Esophagus muscularis mucosa (tissue), 4 donors: ENCODE measurements at regions not wholly inside any gene's neighbourhood (a gene's known extent, or its start where the extent isn't known, plus 50 kb on each side); places are given as distances from the start of the nearest gene placed in this dataset.

Source experiments
- DNase-seq: peaks from one replicate; pipeline ENCODE4 v3.0.0-alpha.2; 2017; ENCODE audit errors: extremely low spot score
- H3K27ac ChIP-seq, 4 donors: fragments of 200-600 bp; sonication (generic); replicated peaks in 1 of 4; 1 replicate in 3 of 4; 2 replicates in 1 of 4; pipeline ENCODE4 v1.5.1; 2016 to 2019; ENCODE audit warnings: mild to moderate bottlenecking in 1 of 4
- H3K27me3 ChIP-seq, 4 donors: fragments of 200-600 bp; sonication (generic); one replicate each; pipeline versions ENCODE4 v1.5.1 to v1.6.0; 2016 to 2019
- H3K36me3 ChIP-seq, 4 donors: fragments of 200-600 bp; sonication (generic); one replicate each; pipeline ENCODE4 v1.5.1; 2016 to 2019
- H3K4me1 ChIP-seq, 4 donors: fragments of 200-600 bp; sonication (generic); one replicate each; pipeline ENCODE4 v1.5.1; 2016 to 2019
- H3K4me3 ChIP-seq, 4 donors: fragments of 200-600 bp; sonication (generic); 1 replicate in 2 of 4; 2 replicates in 2 of 4; pipeline ENCODE4 v1.5.1; 2016 to 2019; ENCODE audit warnings: mild to moderate bottlenecking in 4 of 4, moderate library complexity in 1 of 4
- H3K9me3 ChIP-seq, 4 donors: fragments of 200-600 bp; sonication (generic); 1 replicate in 3 of 4; 2 replicates in 1 of 4; pipeline ENCODE4 v1.5.1; 2016 to 2019
- EP300 ChIP-seq: sonication (generic); formaldehyde crosslinking; IDR thresholded peaks from one replicate; pipeline ENCODE4 v1.6.1; 2017; ENCODE audit warnings: antibody characterized with exemption
- POLR2A ChIP-seq: fragments of 450-650 bp; IDR thresholded peaks from one replicate; pipeline ENCODE4 v1.6.1; 2017; ENCODE audit warnings: antibody characterized with exemption, moderate library complexity, mild to moderate bottlenecking, low read depth
- POLR2AphosphoS5 ChIP-seq, 2 donors: sonication (generic); formaldehyde crosslinking; IDR thresholded peaks; one replicate each; pipeline ENCODE4 v1.6.1; 2017; ENCODE audit warnings: antibody characterized with exemption in 2 of 2
- WGBS: methylation state at CpG from one replicate; pipeline ENCODE4 v1.1.5; 2018; 5-methylcytosine and 5-hydroxymethylcytosine counted together
- intact Hi-C: fragments of 100-400 bp; cut with DNase I; formaldehyde crosslinking; loops from one replicate; pipeline ENCODE4 v1.15.1; 2023
- TF ChIP-seq, protein P1 (sequence below), 3 experiments: fragments of 200-600 bp in 2 of 3; fragments of 450-650 bp in 1 of 3; sonication (generic) in 2 of 3; IDR thresholded peaks; one replicate each; pipeline ENCODE4 v1.5.1; 2017 to 2019; ENCODE audit warnings: antibody characterized with exemption in 3 of 3, mild to moderate bottlenecking in 2 of 3, moderate library complexity in 1 of 3

DNA sequence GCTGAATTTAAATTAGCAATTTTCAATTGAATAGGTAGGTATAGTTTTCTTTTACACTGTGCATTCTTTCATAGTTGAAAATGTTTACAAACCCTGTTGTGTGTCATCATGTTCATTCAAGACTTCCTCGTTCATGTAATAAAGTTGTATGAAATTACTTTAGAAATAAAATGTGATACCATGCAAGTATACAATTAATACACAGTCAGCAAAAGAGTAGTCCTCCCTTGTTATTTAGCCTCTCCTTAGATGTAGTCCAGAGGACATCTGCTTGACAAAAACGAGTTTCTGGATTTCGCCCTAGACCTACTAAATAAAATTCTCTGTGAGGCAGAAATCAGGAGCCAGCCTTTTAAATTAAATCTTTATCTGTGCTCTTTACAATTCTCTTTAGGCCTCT lies 231.6 kb downstream of the CXXC4 start:
- H3K36me3 ChIP-seq = no peaks in the 10 kb centered on the region
- TF ChIP-seq POLR2AphosphoS5 (IDR thresholded peaks at IDR 0.05) (no peak), POLR2A (no peak)
- H3K27me3 ChIP-seq = no peaks in the 10 kb centered on the region
- 71% methylated on average over 3 of the region's 3 CpGs for WGBS
- no peak overlapping the region for H3K4me3 ChIP-seq
- H3K9me3 ChIP-seq = no peaks in the 10 kb centered on the region
- no peak overlapping the region for H3K27ac ChIP-seq
- intact Hi-C loops = no loop called here
- DNase-seq = no peak
- no peaks in the 10 kb centered on the region for H3K4me1 ChIP-seq

- Histone ChIP-seq H3K36me3 (no peaks in the 10 kb centered on the region), H3K4me1 (no peaks in the 10 kb centered on the region), H3K9me3 (no peaks in the 10 kb centered on the region), H3K27ac (no peak overlapping the region), H3K27me3 (no peaks in the 10 kb centered on the region), H3K4me3 (no peak overlapping the region)
- 90% methylated on average over 2 of the region's 2 CpGs for WGBS
- TF ChIP-seq POLR2A = no peak
- TF ChIP-seq, protein P1, sequence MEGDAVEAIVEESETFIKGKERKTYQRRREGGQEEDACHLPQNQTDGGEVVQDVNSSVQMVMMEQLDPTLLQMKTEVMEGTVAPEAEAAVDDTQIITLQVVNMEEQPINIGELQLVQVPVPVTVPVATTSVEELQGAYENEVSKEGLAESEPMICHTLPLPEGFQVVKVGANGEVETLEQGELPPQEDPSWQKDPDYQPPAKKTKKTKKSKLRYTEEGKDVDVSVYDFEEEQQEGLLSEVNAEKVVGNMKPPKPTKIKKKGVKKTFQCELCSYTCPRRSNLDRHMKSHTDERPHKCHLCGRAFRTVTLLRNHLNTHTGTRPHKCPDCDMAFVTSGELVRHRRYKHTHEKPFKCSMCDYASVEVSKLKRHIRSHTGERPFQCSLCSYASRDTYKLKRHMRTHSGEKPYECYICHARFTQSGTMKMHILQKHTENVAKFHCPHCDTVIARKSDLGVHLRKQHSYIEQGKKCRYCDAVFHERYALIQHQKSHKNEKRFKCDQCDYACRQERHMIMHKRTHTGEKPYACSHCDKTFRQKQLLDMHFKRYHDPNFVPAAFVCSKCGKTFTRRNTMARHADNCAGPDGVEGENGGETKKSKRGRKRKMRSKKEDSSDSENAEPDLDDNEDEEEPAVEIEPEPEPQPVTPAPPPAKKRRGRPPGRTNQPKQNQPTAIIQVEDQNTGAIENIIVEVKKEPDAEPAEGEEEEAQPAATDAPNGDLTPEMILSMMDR (IDR thresholded peaks at IDR 0.05) = no peak
- TF ChIP-seq POLR2AphosphoS5 (IDR thresholded peaks at IDR 0.05) = no peak
- TF ChIP-seq EP300 = no peak
- DNase-seq = no peak
- intact Hi-C loops = no loop called here
These were observed 232.0 kb downstream of the CXXC4 start for GRCh38 chr4:104262678-104263077.

DNA sequence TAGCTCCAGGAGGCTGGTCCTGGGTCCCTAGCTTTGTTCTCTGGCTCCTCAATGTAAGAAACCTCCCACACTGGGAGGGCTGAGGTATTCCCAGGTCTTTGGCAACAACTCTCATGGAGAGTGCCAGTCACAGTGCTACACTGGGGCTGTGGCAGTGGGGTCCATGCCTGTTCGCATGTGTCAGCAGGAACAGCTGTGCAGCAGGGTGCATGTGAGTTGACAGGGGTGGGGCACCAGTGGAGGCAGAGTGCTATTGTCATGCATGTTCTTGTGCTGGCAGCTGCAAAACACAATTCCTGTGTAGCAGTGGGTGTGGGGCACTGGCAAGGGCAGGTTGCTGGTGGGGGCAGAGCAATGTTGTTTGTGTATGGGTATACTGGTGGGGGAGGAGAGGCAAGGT lies 246.0 kb downstream of the CXXC4 start:
- no peaks in the 10 kb centered on the region for H3K4me1 ChIP-seq
- no peak overlapping the region for H3K27ac ChIP-seq
- H3K36me3 ChIP-seq = no peaks in the 10 kb centered on the region
- intact Hi-C loops = no loop called here
- H3K4me3 ChIP-seq = no peak overlapping the region
- H3K9me3 ChIP-seq = peaks cover 0 to 6% (median 0%) of the 10 kb centered on the region in 4 donors
- TF ChIP-seq POLR2A (no peak), POLR2AphosphoS5 (IDR thresholded peaks at IDR 0.05) (no peak), EP300 (no peak)
- TF ChIP-seq, protein P1 (IDR thresholded peaks at IDR 0.05) = no peak
- no peak for DNase-seq
- 100% methylated on average over 1 of the region's 1 CpG for WGBS
- no peaks in the 10 kb centered on the region for H3K27me3 ChIP-seq

- no peak overlapping the region for H3K4me3 ChIP-seq
- H3K9me3 ChIP-seq = no peaks in the 10 kb centered on the region
- intact Hi-C loops = no loop called here
- no peak for DNase-seq
- H3K27ac ChIP-seq = no peak overlapping the region
- H3K4me1 ChIP-seq = peaks cover 0 to 16% (median 3%) of the 10 kb centered on the region in 4 donors
- H3K27me3 ChIP-seq = no peaks in the 10 kb centered on the region
- TF ChIP-seq, protein P1 (IDR thresholded peaks at IDR 0.05) = no peak
- TF ChIP-seq POLR2AphosphoS5 (IDR thresholded peaks at IDR 0.05) = no peak
- TF ChIP-seq EP300 = no peak
- TF ChIP-seq POLR2A = no peak
- H3K36me3 ChIP-seq = no peaks in the 10 kb centered on the region
- 20% methylated on average over 4 of the region's 4 CpGs for WGBS
These were observed 258.7 kb downstream of the CXXC4 start for GRCh38 chr4:104235967-104236366.

- Histone ChIP-seq H3K27me3 (no peaks in the 10 kb centered on the region), H3K9me3 (no peaks in the 10 kb centered on the region), H3K4me1 (no peaks in the 10 kb centered on the region), H3K36me3 (no peaks in the 10 kb centered on the region), H3K4me3 (no peak overlapping the region), H3K27ac (no peak overlapping the region)
- 82% methylated on average over 1 of the region's 1 CpG for WGBS
- no peak for TF ChIP-seq EP300
- TF ChIP-seq, protein P1 (IDR thresholded peaks at IDR 0.05) = no peak
- intact Hi-C loops = no loop called here
- DNase-seq = no peak
These were observed 277.2 kb downstream of the CXXC4 start for GRCh38 chr4:104217526-104217925.
